ENCODE measurements at regions not wholly inside any gene's neighbourhood (a gene's known extent, or its start where the extent isn't known, plus 50 kb on each side); places are given as distances from the start of the nearest gene placed in this dataset.

- no peak for DNase-seq (ENCODE audit: low spot score)
- Histone ChIP-seq H3K36me3 (ENCODE audit: control insufficient read depth in 4 of 4, insufficient read depth in 3 of 4, low read depth in 1 of 4, low read length in 3 of 4) (no peaks in the 10 kb centered on the region), H3K9ac (ENCODE audit: low read depth in 1 of 2, low read length in 2 of 2) (no peak overlapping the region), H3K4me3 (ENCODE audit: low read depth in 1 of 3, low read length in 3 of 3) (no peak overlapping the region), H3K27me3 (ENCODE audit: control insufficient read depth in 4 of 4, insufficient read depth in 4 of 4, low read length in 3 of 4) (peaks cover 0 to 9% (median 0%) of the 10 kb centered on the region in 4 donors), H3K4me1 (ENCODE audit: control insufficient read depth in 4 of 4, insufficient read depth in 4 of 4, low read length in 3 of 4) (no peaks in the 10 kb centered on the region), H3K27ac (ENCODE audit: low read depth in 1 of 2, low read length in 2 of 2) (no peak overlapping the region), H3K9me3 (ENCODE audit: control insufficient read depth in 4 of 4, low read length in 3 of 4) (no peaks in the 10 kb centered on the region)
- TF ChIP-seq, protein P1, sequence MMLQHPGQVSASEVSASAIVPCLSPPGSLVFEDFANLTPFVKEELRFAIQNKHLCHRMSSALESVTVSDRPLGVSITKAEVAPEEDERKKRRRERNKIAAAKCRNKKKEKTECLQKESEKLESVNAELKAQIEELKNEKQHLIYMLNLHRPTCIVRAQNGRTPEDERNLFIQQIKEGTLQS (IDR thresholded peaks at IDR 0.05): no peak
- TF ChIP-seq RAD21 (IDR thresholded peaks at IDR 0.05) (no peak), FOXA1 (IDR thresholded peaks at IDR 0.05) (no peak), GABPA (IDR thresholded peaks at IDR 0.05 in 1 of 2, conservative IDR thresholded peaks at IDR 0.05 in 1 of 2) (no peak), NR2F2 (IDR thresholded peaks at IDR 0.05) (no peak), FOXA2 (IDR thresholded peaks at IDR 0.05) (no peak), REST (IDR thresholded peaks at IDR 0.05) (no peak), SP1 (IDR thresholded peaks at IDR 0.05) (no peak), HNF4G (IDR thresholded peaks at IDR 0.05) (no peak), EGR1 (IDR thresholded peaks at IDR 0.05; ENCODE audit: low read depth in 2 of 2) (no peak), YY1 (IDR thresholded peaks at IDR 0.05) (no peak), JUND (IDR thresholded peaks at IDR 0.05) (no peak), TAF1 (conservative IDR thresholded peaks at IDR 0.05) (no peak), RXRA (IDR thresholded peaks at IDR 0.05) (no peak), HNF4A (conservative IDR thresholded peaks at IDR 0.05) (no peak), CTCF (IDR thresholded peaks at IDR 0.05; ENCODE audit: low read depth, low read length, missing input control) (no peak)
- TF ChIP-seq, protein P2, sequence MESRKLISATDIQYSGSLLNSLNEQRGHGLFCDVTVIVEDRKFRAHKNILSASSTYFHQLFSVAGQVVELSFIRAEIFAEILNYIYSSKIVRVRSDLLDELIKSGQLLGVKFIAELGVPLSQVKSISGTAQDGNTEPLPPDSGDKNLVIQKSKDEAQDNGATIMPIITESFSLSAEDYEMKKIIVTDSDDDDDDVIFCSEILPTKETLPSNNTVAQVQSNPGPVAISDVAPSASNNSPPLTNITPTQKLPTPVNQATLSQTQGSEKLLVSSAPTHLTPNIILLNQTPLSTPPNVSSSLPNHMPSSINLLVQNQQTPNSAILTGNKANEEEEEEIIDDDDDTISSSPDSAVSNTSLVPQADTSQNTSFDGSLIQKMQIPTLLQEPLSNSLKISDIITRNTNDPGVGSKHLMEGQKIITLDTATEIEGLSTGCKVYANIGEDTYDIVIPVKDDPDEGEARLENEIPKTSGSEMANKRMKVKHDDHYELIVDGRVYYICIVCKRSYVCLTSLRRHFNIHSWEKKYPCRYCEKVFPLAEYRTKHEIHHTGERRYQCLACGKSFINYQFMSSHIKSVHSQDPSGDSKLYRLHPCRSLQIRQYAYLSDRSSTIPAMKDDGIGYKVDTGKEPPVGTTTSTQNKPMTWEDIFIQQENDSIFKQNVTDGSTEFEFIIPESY (IDR thresholded peaks at IDR 0.05): no peak
- TF ChIP-seq, protein P3, sequence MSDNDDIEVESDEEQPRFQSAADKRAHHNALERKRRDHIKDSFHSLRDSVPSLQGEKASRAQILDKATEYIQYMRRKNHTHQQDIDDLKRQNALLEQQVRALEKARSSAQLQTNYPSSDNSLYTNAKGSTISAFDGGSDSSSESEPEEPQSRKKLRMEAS (IDR thresholded peaks at IDR 0.05): no peak
- whole genome bisulfite sequencing: 51% methylated on average over 3 of the region's 3 CpGs
Observed at GRCh38 chr2:176936410-176936809, 276.2 kb upstream of the HNRNPA3 start.
